HG02981 (cell line): ENCODE measurements at regions not wholly inside any gene's neighbourhood (a gene's known extent, or its start where the extent isn't known, plus 50 kb on each side); places are given as distances from the start of the nearest gene placed in this dataset.
"Not testable (repeated sequence)": the region's sequence is repeated elsewhere in the genome, so short reads cannot be mapped to it uniquely, and the experiment has no call there.

ENCODE experiments used
- ATAC-seq: cut with Tn5 transposase; IDR thresholded peaks from one replicate; pipeline ENCODE4 v1.9.1; 2021; ENCODE audit warnings: mild to moderate bottlenecking, moderate library complexity; ENCODE audit not compliant: unreplicated experiment

- ATAC-seq: no peak
These were observed 113.0 kb upstream of the ERG start for GRCh38 chr21:38611277-38611676.

- no peak for ATAC-seq
These were observed 115.4 kb upstream of the ERG start for GRCh38 chr21:38613686-38614085.

DNA sequence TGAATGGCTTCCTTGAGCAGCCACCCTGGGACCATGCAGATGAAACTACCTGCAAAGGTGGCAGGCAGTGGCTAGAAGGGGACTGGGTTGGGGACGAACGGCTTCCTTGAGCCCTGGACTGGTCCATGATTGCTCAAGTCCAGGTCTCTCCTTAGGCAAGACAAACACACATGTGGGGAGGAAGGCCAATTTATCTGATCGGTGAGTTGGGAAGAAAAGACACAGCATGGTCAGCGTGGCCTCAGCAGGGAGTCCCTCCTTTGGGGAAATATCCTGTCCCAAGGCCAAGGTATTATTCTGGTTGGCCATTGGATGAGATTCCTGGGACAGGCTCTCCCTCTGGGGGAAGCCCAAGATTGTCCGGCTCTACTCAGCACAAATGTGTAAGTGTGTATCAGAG, 116.3 kb upstream of the ERG start:
- ATAC-seq: no peak

- ATAC-seq: no peak
These were observed 121.2 kb upstream of the ERG start for GRCh38 chr21:38619480-38619879.

DNA sequence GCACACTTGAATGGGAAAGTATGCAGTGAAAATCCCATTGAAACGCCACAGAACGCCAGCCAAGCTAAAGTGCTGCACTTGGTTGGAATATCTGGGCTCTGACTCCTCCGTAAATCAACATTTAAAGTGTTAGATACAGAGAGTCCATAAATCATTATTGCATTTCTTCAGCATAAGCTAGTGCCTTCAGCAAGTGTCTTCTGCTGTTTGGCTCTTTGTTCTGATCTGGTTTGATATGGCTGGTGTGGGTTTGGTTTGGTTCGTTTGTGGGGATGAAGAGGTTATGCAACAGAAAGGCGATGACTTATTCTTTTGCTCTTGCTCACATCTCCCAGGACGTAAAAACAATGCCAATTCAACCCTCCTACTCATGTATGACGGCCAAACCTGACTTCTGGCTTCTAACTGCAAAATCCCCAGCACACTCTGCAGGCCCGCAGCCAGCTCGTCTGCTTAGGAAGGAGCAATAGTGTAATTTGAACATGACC, 121.8 kb upstream of the ERG start:
- no peak for ATAC-seq

DNA sequence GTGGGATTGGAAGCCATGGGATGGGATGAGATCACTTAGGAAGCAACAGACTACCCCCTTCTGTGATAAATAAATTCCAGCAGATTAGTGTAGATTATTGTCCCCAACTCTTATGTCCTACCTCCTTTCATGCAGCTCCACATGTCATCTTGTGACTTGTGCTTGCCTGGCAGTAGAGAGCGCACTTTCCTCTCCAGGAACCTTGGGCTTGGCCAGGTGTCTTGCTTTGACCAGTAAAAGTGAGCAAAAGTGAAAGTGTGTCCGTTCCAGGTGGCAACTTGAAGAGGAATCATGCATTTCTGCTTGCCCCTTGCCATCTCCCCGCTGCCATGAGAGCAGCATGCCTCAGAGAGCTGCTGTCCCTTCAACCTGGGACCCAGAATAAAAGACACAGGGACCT, 122.9 kb upstream of the ERG start:
- no peak for ATAC-seq

DNA sequence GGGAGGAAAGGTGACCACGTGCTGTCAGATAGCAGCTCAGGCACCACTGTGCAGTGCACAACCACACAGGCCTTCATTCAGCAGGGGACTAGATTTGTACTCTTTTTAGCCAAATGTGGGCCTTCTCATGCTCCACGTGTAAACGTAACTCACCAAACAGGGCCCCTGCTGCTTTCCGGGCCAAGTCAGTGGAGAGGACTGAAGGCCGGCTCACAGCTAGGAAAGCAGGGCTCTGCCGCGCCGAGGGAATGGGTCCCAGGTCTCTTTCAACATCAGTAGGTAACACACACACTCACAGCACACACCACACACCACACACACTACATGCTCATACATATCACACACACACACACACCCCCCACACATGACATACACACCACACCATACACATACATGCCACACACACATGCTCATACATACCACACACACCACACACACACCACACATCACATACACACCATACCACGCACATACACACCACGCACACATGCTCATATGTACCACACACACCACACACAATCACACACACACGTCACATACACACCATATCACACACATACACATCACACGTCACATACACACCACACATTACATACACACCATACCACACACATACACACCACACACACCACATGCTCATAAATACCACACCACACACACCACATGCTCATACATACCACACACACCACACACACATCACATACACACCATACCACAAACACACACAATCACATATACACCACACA, 124.0 kb upstream of the ERG start:
- no peak for ATAC-seq

DNA sequence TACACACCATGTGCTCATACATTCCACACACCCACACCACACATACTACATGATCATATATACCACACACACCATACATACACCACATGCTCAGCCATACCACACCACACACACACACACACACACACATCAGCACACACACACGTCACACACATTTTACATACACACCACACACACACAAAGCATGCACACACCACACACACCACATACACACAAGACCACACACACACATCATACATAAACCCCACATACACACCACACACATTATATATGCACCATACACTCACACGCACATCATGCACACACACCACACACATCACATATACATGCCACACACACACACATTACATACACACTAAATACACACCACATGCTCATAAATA, 124.5 kb upstream of the ERG start:
- no peak for ATAC-seq

GRCh38 chr21:38623552-38623951, 125.3 kb upstream of the ERG start:
- no peak for ATAC-seq

GRCh38 chr21:38625000-38625399, 126.7 kb upstream of the ERG start:
- ATAC-seq: no peak

- no peak for ATAC-seq
These were observed 128.0 kb upstream of the ERG start for GRCh38 chr21:38626306-38626705.

- no peak for ATAC-seq
These were observed 130.1 kb upstream of the ERG start for GRCh38 chr21:38628349-38628748.

DNA sequence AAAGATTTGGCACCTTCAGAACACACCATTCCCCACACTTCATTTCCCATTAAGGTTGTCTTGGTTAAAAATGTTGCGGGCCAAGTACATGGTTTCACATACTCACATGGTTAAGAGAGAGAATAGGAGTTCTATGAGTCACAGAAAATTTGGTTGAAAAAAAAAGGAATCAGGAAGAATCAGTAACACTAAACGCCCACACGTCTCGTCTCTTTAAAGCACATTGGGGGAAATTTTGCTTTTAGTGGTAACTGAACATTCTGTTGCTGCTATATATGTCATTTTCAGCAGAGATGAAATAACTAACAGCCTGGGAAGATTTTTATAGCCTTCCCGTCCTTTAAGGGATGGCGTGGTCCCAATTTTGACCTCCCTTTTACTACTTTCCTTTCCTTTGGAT, 132.9 kb upstream of the ERG start:
- ATAC-seq: no peak

GRCh38 chr21:38631676-38632075, 133.4 kb upstream of the ERG start:
- no peak for ATAC-seq

DNA sequence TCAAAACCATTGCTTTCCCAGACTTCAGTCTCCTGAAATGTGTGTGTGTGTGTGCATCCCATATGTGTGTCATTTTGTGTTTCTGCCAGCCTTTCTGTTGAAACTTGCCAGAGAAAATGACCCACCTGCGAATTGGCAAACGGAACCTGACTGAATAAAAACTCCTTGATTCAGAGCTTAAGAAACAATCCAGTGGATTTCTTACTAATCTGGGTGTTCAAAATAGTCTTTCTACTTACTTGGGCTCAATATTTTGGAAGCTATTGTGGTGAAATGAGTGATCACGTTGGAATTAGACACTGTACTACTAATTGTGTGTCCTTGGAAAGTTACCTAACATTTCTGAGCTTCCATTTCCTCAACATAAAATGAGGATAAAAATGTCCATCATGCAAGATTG, 138.9 kb upstream of the ERG start:
- no peak for ATAC-seq

GRCh38 chr21:38639571-38640354, 141.5 kb upstream of the ERG start:
- ATAC-seq: no peak

- not testable (repeated sequence) for ATAC-seq
These were observed 142.1 kb upstream of the ERG start for GRCh38 chr21:38640355-38640742.

GRCh38 chr21:38643404-38644023, 145.2 kb upstream of the ERG start:
- ATAC-seq: no peak

GRCh38 chr21:38645282-38645681, 147.0 kb upstream of the ERG start:
- no peak for ATAC-seq

DNA sequence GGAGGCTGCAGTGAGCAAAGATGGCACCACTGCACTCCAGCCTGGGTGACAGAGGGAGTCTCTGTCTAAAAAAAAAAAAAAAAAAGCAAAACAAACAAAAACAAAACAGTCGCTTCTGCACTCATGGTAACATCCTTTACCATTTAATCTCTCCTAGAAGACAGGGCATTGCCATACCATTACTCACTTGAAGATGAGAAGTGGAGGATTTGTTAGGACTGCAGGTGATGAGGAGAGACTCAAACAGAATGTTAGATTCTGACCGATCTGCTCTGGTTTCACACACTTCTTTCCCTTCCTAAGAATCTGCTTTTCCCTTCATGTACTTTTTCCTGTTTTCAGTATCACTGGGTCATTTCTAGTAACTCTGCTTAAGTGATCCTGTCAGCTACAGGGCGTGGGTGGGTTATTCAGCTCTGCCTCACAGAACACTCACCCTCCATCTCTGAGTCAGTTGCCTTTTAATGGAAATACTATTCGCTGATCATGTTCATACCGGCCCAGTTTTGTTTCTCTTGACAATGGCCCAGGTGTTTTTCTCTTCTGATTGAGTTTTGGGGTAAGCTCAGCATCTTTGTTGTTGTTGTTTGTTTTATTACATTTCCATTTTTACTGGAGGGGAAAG, 148.0 kb upstream of the ERG start:
- ATAC-seq: no peak

DNA sequence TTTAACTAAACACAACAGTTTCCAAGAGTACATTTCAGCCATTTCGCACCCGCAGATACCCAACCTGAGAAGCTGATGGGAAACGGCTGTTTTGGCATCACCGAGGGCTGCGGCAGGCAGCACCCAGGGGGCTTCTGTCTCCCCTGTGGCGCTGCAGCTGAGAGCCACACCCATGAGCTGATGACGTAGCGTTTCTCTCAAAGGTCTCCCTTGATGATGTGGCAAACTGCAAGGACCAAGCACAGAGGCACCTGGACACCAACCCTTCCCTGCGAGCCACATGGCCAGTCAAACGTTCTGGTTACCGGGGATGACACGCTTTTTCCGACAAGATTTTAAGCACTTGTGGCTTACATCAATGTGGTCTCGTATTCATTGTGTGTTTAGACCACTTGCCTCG, 150.8 kb upstream of the ERG start:
- no peak for ATAC-seq
